ENCODE measurements at regions not wholly inside any gene's neighbourhood (a gene's known extent, or its start where the extent isn't known, plus 50 kb on each side); places are given as distances from the start of the nearest gene placed in this dataset.

- Histone ChIP-seq H3K4me3 (ENCODE audit: low read depth, low read length) (no peak overlapping the region), H3K27me3 (ENCODE audit: control insufficient read depth, insufficient read depth, low read length) (no peaks in the 10 kb centered on the region), H3K36me3 (ENCODE audit: control insufficient read depth, insufficient read depth, low read length) (no peaks in the 10 kb centered on the region)
- DNase-seq (ENCODE audit: low read depth) (no peak), FAIRE-seq (no peak)
- no peak for TF ChIP-seq CTCF (IDR thresholded peaks at IDR 0.05; ENCODE audit: insufficient read depth, low read length, severe bottlenecking)
Measured at GRCh38 chr6:23905133-23905815, 220.7 kb upstream of the NRSN1 start.

- FAIRE-seq: no peak
Measured at GRCh38 chr6:23910420-23910819, 215.6 kb upstream of the NRSN1 start.

GRCh38 chr6:23927935-23928334, 198.1 kb upstream of the NRSN1 start:
- DNase-seq (ENCODE audit: low read depth): peak; percentile 4
- Histone ChIP-seq H3K4me3 (ENCODE audit: low read depth, low read length) (no peak overlapping the region), H3K36me3 (ENCODE audit: control insufficient read depth, insufficient read depth, low read length) (no peaks in the 10 kb centered on the region), H3K27me3 (ENCODE audit: control insufficient read depth, insufficient read depth, low read length) (no peaks in the 10 kb centered on the region)
- FAIRE-seq: no peak
- no peak for TF ChIP-seq CTCF (IDR thresholded peaks at IDR 0.05; ENCODE audit: insufficient read depth, low read length, severe bottlenecking)

More at GRCh38 chr6:23910420-23910819, 215.6 kb upstream of the NRSN1 start:
- no peak for TF ChIP-seq CTCF (IDR thresholded peaks at IDR 0.05; ENCODE audit: insufficient read depth, low read length, severe bottlenecking)
- no peak for DNase-seq (ENCODE audit: low read depth)
- H3K4me3 ChIP-seq (ENCODE audit: low read depth, low read length): no peak overlapping the region
- no peaks in the 10 kb centered on the region for H3K27me3 ChIP-seq (ENCODE audit: control insufficient read depth, insufficient read depth, low read length)
- no peaks in the 10 kb centered on the region for H3K36me3 ChIP-seq (ENCODE audit: control insufficient read depth, insufficient read depth, low read length)

- no peaks in the 10 kb centered on the region for H3K36me3 ChIP-seq (ENCODE audit: control insufficient read depth, insufficient read depth, low read length)
- peak; percentile 7 for FAIRE-seq
- DNase-seq (ENCODE audit: low read depth): no peak
- H3K27me3 ChIP-seq (ENCODE audit: control insufficient read depth, insufficient read depth, low read length): no peaks in the 10 kb centered on the region
- no peak for TF ChIP-seq CTCF (IDR thresholded peaks at IDR 0.05; ENCODE audit: insufficient read depth, low read length, severe bottlenecking)
- H3K4me3 ChIP-seq (ENCODE audit: low read depth, low read length): no peak overlapping the region
Measured at GRCh38 chr6:23929201-23929600, 196.8 kb upstream of the NRSN1 start.

- no peaks in the 10 kb centered on the region for H3K27me3 ChIP-seq (ENCODE audit: control insufficient read depth, insufficient read depth, low read length)
- no peak for FAIRE-seq
- no peak for TF ChIP-seq CTCF (IDR thresholded peaks at IDR 0.05; ENCODE audit: insufficient read depth, low read length, severe bottlenecking)
Measured at GRCh38 chr6:23940466-23940865, 185.5 kb upstream of the NRSN1 start.

GRCh38 chr6:23951691-23952090, 174.3 kb upstream of the NRSN1 start:
- Histone ChIP-seq H3K27me3 (ENCODE audit: control insufficient read depth, insufficient read depth, low read length) (no peaks in the 10 kb centered on the region), H3K36me3 (ENCODE audit: control insufficient read depth, insufficient read depth, low read length) (no peaks in the 10 kb centered on the region), H3K4me3 (ENCODE audit: low read depth, low read length) (no peak overlapping the region)
- DNase-seq (ENCODE audit: low read depth) (no peak), FAIRE-seq (no peak)
- TF ChIP-seq CTCF (IDR thresholded peaks at IDR 0.05; ENCODE audit: insufficient read depth, low read length, severe bottlenecking): no peak

More at GRCh38 chr6:23940466-23940865, 185.5 kb upstream of the NRSN1 start:
- Histone ChIP-seq H3K36me3 (ENCODE audit: control insufficient read depth, insufficient read depth, low read length) (no peaks in the 10 kb centered on the region), H3K4me3 (ENCODE audit: low read depth, low read length) (no peak overlapping the region)
- no peak for DNase-seq (ENCODE audit: low read depth)

All from bronchial epithelial cell (primary cell).